Activated naive CD8-positive, alpha-beta T cell treated with anti-CD3 and anti-CD28 coated beads, Interleukin-2, amount 50 U/mL, for 16 hours (primary cell): ENCODE measurements at regions not wholly inside any gene's neighbourhood (a gene's known extent, or its start where the extent isn't known, plus 50 kb on each side); places are given as distances from the start of the nearest gene placed in this dataset.

ENCODE experiments used
- DNase-seq: peaks from one replicate; pipeline ENCODE4 v3.0.0-alpha.2; 2020; ENCODE audit warnings: low read depth, low spot score

GRCh38 chr5:42338136-42338535 lies 85.1 kb upstream of the GHR start:
- DNase-seq: no peak

GRCh38 chr5:42349163-42349562 lies 74.1 kb upstream of the GHR start:
- no peak for DNase-seq

GRCh38 chr5:42351956-42352355 lies 71.3 kb upstream of the GHR start:
- no peak for DNase-seq

GRCh38 chr5:42360056-42360455 lies 63.2 kb upstream of the GHR start:
- DNase-seq: no peak

GRCh38 chr5:42360616-42361314 lies 62.5 kb upstream of the GHR start:
- no peak for DNase-seq

GRCh38 chr5:42361315-42361688 lies 61.9 kb upstream of the GHR start:
- no peak for DNase-seq

GRCh38 chr5:42366051-42366450 lies 57.2 kb upstream of the GHR start:
- no peak for DNase-seq
